Fibroblast of skin of back (primary cell): ENCODE measurements at regions not wholly inside any gene's neighbourhood (a gene's known extent, or its start where the extent isn't known, plus 50 kb on each side); places are given as distances from the start of the nearest gene placed in this dataset.
A peak's percentile ranks its signal among the peaks of the same experiment; 100 is the strongest.

Source experiments
- DNase-seq: peaks from one replicate; pipeline ENCODE4 v3.0.0-alpha.2; 2013

DNA sequence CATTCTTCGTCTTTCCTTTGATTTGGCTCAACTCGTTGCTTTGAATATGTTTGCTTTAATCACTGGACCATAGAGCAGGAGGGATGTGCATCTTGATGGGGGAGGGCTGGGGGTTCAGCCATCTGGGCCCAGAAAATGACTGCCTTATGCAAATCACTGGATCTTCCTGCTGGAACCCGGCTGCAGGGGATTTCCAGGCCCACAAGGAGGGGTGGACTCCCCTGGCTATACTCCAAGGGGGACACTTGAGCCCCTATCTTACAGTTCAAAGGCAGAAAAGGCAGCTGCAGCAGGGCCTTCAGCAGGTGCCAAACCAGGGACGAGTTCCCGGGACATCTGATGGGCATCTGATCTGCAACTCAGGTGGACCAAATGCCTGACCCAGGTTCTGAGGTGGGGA, 122.5 kb downstream of the DICER1 start:
- no peak for DNase-seq

DNA sequence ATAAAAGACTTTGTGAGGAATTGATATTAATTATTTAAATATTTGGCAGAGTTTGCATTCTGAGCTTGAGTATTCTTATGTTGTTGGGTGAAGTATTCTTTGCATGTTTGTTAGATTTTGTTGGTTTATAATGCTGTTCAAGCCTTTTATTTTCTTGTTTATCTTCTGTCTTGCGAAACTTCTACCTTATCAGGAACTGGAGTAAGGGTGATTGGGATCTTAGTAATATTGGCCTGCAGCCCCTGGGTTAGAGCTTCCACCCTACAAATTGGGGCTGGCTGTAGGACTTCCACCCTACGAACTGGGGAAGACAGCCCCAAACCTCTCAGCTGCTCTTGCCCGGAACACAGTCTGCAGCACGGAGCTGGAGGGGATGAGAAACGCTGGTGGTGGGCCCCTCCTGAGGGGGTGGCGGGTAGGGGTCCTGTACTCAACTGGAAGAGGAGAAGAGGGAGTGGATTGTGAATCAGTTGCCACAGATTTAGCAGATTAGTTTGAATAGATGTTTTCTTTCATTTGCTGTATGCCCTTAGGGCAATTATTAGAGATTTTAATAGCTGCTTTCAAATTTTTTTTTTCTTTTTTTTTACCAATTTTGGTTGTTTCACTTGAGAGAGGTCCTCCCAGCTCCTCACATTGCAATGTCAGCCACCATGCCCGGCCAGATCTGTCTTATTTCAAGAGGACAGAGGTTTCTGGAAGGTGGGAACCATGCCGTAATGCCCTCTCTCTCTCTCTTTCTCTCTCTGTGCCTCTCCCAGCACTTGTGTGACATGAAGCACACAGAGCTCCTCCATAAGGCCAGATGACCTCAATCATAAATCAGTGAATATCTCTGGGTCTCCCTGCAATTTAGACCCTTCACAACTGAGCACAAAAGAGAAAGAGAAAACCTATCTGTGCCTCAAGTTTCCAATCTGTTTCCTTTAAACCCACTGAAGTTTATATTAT, 123.4 kb downstream of the DICER1 start:
- DNase-seq: no peak

DNA sequence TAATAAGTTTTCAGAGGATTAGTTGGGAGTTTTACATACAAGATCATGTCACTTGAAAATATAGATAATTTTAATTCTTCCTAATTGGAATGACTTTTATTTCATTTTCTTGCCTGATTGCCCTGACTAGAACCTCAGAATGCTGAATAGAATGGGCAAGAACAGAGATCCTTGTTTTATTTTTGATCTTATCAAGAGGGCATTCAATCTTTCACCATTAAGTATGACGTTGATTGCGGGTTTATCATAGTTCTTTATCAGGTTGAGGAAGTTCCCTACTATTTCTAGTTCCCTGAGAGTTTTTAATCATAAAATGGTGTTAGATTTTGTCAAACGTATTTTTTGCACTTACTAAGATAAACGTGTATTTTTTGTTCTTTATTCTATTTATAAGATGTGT, 124.3 kb downstream of the DICER1 start:
- no peak for DNase-seq

DNA sequence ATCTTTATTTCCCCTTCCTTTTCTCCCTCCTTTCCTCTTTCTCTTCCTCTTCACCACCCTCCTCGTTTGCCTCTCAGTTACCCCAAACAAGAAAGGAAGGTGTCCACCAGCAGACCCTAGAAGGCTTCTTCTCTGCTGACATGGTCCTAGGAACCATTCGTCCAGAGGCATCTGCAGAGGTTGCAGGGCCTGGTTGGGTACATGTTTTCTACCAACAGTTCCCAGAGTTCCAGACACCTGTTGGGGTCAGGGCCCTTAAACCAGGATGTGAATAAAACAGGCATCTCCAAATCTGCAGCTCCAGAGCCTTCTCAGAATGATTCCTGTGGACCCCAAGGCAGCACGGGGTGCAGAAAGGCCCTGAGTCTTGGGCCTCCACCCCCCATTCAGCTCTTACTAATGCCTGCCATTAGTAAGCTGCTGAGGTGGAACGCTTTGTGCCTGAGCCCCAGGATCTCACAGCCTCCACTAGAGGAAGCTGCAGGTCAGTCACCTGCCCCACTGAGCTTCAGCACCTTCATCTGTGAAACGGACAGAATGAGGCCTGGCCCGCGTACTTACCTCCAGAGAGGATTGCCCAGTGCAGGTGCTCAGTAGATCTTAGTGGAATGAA, 130.4 kb downstream of the DICER1 start:
- no peak for DNase-seq

DNA sequence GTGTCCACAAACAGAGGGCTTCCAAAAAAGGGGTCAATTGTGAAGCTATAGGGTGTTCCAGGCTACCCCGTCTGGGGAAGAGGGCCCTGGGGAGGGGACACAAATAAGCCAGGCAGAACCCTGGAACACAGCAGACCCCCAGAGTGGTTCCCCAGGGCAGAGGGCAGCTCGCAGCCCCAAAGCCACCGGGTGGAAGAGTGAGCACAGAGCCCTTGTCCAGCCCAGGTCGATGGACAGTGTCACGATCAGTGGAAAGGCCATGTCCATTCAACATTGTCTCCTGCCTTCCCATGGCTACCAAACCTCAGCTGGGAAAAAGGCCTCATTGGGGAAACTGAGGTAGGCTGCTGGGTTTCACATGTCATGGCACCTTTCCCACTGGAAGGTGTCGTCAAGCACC, 131.4 kb downstream of the DICER1 start:
- DNase-seq: no peak

DNA sequence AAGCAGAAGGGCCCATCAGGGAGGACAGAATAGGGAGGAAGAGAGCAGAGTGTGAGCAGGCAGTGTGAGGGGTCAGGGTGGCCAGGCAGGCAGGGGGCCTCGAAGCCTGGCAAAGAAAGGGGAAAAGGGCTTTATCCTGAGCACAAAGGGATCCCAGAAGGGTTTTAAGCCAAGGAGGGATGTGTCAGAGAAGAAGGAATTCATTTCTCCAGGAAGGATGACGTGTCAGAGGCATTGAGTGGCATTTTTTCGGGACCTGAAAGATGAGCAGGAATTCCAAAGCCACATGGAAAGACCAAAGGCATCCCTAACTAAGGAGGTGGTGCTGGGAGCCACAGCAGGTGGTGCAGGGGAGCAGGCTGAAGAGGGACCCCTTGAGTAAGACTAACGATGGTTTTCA, 132.1 kb downstream of the DICER1 start:
- peak; percentile 34 for DNase-seq

DNA sequence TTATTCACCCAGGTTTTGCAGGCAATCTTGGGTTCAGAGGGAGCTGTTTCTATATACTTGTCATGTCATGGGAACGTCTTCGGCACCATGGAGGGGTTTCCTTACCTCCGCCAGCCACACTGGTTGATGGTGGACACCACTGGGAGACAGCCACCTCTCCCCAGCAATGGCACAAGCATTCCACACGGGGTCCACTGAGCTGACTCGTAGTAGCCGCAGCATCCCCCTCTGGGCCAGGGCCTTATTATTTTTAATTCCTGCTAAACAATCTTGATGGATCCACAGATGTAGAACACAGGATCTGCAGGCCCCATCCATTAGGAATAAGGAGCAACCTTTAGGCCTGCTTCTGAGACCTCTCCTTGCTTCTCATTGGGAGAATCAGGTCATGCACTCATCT, 132.9 kb downstream of the DICER1 start:
- no peak for DNase-seq

DNA sequence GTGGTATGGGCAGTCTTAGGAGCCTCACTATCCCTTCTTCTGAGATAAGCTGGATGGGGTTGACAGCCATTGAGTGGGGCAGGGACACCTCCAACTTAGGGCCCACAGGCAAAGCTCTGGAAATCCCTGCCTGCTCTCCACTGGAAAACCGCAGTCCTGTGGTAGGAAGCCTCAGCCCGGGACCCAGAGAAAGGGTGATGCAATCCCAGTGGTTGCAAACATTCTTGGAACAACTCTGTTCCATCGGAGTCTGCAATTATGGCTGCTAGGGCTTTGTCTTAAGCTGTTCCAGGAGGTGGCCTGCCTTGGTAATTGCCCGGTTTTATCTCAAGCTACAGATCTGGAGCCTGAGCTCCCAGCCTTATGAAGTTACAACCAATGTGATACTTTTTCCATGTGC, 133.4 kb downstream of the DICER1 start:
- no peak for DNase-seq

DNA sequence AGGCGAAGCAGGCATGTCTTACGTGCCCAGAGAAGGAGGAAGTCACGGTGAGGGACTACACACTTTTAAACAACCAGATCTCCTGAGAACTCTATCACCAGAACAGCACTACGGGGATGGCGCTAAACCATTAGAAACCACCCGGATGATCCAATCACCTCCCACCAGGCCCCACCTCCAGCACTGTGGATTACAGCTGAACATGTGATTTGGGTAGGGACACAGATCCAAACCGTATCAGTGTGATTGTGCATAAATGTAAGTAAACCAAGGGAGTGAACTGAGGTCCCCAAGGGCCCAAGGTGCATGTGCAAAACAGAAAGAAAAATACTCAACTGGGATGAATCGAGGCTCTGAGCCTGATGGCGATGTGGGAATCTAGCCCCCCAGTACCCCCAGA, 134.2 kb downstream of the DICER1 start:
- no peak for DNase-seq

DNA sequence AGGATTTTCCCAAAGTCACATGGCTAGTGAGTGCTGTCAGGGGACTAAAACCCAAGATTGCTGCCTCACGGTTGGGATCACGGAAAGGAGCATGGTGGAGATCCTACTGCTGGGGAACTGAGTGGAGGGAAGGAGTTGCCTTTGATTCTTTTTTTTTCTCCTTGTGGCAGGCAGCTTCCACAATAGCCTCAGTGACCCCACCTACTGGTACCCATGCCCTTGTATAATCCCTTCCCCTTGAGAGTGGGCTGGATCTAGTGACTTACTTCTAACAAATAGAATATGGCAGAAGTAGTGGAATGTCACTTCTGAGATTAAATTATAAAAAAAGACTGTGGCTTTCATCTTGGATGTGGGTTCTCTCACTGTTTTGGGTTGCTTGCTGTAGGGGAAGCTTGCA, 135.7 kb downstream of the DICER1 start:
- DNase-seq: no peak

DNA sequence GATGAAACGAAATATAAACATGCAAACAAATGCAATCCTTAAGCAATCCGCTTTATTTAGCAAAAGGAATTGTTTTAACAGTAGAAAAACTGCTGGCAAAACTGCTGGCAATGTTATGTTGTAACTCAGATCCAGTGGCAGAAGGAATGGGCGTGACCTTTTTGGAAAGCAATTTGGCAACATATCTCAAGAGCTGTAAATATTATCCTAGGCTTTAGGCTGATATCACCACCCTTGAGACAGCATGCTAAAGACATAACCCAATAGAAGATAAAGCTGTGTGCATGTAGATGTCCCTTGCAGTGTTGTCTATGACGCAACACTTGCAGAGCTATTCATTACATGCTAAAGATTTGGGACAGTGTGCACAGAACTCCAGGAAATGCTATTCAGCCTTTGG, 138.5 kb downstream of the DICER1 start:
- no peak for DNase-seq

DNA sequence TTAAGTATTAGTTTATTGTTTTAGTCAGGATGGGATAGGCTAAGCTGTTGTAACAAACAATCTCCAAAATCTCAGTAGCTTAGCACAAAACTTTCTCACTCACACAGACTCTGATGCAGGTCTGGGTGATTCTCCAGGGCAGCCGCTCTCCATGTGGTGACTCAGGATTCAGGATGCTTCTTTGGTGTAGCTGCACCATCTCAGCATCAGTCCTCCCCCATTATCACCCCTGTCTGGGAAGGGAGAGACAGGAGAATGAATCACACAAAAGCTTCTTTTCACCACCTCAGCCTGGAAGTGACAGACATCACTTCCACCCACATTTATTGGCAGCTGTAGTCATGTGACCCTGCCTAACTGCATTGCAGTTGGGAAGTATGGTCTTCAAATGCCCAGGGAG, 142.3 kb downstream of the DICER1 start:
- DNase-seq: no peak

DNA sequence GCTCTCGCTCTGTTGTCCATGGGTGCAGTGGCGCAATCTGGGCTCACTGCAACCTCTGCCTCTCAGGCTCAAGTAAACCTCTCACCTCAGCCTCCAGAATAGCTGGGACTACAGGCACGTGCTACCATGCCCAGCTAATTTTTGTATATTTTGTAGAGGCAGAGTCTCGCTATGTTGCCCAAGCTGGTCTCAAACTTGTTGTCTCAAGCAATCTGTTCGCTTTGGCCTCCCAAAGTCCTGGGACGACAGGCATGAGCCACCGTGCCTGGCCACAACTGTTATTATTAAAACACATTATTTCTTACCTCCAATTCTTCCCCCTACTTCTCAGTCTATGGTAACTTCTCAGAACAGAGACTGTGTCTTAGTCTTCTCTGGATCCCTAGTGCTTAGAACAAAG, 143.3 kb downstream of the DICER1 start:
- DNase-seq: no peak

DNA sequence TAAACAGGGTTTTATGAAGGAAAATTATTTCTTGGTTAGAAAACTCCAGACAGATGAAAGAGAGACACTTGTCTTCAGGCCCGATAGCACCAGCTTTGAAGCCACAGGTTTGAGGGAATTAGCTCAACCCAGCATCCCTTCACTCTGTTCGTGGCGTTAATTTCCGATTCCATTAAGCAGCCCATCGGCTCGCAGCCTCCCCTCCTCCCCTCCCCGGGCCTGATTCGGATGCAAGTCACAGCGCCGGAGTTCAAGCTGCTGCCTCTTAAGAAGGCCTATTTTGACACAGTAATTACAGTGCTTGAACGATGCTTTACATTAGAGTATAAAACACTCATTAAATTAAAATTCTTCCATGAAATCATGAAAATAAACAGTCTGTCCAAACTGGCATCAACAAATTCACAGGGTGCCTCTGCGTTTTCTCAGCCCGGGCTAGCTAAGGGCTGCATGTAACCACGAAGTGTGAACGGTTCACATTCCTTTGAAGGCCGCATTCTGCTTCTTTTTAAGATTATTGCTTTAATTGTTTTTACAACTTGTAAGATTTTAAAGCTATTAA, 145.8 kb downstream of the DICER1 start:
- no peak for DNase-seq

DNA sequence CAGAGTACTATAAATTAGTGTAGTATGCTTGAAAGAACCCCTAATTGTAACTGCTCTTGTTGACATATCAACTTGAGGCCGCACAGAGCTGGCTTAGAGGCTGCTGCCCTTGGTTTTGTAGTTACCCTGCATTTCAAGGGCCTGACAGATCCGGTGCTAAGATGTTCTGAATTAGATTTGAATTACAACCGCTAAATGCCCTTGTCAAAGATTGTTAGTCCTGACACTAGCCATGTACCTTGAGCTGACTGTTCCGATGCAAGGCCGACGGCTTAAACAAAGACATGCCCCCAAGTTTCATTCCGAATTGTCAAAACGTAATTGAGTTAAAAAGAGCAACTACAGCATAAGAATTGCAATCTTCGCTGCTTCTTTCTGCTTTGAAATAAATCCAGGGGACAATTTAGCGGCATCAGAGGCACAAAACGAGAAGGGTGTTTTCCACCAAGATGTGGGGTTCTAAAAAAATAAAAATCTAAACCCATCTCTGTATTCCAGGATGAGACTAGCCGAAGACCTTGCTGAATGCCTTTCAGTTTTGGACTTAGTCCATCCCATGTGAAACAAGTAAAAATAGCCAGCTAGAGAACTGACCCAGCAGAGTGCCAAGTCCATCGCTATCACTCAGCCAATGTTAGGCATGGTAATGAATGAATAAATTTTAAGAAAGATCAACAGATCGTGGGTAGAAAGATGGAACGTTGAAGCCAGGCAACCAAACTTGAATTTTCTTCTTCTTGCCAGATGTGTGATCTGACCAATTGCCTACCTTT, 148.7 kb downstream of the DICER1 start:
- DNase-seq: no peak

DNA sequence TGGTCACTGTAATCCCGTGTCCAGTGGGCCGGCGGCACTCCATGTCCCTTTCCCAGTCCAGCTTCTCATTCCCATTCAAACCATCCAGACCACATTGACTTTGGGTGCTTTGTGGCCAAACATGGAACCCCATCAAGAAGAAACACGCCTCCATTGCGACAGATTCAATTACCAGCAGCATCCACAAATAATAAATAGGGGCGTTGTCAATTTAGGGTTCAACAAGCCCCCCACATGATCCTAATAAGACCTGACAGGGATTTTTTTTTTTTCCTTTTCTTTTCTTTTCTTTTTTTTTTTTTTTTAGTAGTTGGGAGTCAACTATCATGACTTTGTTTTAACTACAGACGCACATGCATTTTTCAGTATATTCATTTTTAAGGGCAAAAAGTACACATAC, 149.4 kb downstream of the DICER1 start:
- no peak for DNase-seq

DNA sequence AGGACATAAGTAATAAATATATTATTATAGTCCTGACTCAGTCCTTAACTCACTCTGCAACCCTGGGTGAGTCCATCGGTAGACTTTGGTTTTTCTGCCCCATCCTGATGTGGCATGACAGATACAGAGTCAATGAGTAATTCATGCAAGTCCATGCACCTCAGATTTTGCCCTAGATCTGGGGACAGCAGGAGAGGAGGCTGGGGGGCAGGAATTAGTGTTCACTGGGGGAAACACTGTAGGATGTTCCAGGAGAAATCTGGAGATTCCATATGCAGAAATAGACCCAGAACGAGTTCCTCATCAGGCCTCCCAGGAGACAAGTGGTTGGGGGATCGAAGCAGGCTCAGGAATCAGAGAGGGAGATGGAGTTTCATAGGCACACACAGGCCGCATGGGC, 150.8 kb downstream of the DICER1 start:
- no peak for DNase-seq

DNA sequence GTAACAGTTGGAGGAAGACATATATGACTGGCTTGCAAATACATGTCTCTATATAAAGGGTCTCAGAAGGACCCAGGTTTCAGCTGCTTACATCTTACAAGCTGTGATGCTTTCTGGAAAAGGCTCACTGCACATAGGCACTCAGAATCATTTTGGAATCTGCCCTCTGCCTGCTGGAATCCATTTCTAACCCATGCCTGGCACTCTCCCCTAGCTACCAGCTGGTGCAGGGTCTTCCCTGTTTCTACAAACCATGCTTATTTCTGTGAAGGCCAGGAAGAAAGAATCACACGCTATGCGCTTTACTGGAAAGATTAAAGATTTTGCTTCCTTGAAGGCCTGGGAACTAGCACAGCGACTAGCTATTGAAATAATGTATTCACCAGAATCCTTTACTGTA, 151.3 kb downstream of the DICER1 start:
- DNase-seq: no peak

DNA sequence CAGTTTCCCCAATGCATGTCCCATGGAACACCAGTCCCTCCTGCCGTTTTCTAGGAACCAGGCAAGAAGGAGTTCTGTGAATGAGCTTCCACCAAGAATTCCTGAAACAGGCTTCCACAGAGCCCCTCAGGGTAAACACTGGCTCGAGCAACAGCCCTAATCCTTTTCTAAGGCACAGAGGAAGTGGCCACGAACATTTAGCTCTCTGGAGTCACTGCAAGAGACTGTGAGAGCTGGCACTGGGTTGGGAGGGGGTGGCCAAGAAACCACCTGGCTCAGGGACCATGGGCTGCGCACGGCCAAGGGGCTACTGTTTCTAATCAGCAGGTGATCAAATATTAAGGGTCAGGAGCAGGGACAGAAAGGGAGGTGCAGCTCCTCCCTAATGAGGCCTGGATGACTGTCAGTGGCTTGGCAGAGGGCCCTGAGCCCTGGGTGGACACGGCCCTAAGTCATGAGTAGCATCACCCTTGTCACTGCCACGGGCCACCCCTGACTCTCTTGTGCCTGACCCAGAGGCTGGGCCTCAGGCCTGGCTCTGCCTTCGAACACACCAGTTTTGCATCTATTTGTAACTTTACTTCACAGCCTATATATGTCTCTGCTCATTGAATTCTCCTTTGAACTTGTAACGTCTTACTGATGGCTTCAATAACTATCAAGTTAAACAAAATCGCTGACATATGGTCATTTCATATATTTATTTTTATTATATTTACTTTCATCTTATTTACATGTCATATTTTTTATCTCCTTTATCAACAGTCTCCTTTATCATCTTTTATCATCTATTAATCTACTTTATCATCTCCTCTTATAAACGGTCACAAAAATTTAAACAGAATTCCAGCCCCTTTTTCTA, 154.0 kb downstream of the DICER1 start:
- no peak for DNase-seq

DNA sequence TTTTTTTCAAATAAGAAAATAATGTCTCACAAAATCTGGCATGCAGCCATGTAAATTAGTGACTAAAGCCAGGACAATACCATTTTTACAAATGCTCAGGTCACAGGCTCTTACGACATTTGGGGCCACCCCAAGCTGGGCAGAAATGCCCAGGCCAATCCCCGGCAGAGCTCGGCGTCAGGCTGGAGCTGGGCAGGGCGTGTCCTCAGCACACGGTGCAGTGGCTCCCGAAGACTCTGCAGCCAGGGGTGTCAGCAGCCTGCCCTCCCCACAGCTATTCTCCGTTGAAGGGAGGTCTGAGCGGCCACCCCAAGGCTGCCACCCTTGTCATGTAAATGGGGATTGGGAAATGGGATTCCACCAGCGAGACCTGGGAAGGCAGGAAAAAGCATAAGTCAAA, 158.6 kb downstream of the DICER1 start:
- peak; percentile 4 for DNase-seq

DNA sequence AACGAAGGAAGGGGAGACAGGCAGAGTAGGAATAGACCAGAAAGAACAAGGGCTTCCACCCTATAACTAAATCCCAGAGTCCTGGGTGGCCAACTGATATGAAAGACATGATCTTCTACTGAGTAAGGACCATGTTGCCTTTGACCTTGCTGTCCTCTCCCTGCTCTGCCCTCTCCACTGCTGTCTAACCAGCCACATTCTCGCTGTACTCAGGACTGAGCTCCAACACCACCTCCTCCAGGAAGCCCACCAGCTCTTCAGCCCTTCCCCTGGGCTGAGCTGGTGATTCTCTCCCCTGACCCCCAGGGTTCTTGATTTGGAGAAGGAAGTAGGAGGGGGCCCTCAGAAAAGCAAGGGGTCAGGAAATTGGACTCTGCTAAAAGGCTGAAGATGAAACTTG, 159.2 kb downstream of the DICER1 start:
- no peak for DNase-seq

DNA sequence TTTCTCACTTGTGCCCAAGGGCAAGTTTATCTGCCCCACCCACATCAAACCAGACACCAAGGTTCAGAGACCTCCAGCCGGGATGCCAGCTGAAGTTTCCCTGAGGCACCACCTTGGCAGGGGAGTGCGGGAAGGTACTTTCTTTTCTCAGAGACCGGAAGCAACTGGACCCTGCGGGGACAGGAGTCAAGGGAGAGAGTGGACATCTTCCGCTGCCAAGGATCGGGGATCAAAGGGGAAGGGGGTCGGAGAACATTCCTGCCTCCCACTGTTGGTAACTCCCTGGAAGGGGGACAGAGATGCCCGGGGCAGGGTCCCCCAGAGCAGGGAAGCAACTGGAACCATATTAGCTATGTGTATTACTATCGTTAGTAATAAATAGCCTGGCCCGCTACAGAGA, 161.8 kb downstream of the DICER1 start:
- DNase-seq: no peak
